ENCODE measurements at regions not wholly inside any gene's neighbourhood (a gene's known extent, or its start where the extent isn't known, plus 50 kb on each side); places are given as distances from the start of the nearest gene placed in this dataset.
"Not testable (repeated sequence)": the region's sequence is repeated elsewhere in the genome, so short reads cannot be mapped to it uniquely, and the experiment has no call there.

DNA sequence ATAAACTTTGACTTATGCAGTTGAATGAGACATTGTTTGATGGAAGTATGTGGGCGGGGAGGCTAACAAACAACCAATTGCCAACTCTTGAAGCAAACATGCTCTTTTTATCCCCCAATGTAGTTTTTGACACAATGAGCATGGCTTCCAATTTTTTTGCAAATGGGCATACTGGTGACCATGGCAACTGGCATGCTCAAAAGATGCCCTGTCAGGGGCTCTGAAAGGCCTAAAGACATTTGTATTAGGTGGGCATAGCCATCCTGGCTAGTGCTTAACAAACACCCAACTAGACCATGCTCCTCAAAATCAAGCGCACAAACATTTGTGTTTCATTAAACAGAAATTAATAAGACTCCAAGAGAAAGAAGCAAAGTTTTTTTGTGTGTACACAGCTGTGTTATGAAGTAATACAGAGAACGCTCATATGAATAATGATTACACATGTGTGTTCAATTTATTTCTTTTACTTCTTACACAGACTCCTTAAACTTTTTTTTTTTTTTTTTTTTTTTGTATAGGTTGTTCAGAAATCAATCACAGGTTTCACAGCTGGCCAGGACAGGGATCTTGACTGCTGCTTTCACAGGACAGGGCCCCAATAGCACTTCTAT lies 95.6 kb downstream of the DLEU7 start:
- TF ChIP-seq, protein P1, sequence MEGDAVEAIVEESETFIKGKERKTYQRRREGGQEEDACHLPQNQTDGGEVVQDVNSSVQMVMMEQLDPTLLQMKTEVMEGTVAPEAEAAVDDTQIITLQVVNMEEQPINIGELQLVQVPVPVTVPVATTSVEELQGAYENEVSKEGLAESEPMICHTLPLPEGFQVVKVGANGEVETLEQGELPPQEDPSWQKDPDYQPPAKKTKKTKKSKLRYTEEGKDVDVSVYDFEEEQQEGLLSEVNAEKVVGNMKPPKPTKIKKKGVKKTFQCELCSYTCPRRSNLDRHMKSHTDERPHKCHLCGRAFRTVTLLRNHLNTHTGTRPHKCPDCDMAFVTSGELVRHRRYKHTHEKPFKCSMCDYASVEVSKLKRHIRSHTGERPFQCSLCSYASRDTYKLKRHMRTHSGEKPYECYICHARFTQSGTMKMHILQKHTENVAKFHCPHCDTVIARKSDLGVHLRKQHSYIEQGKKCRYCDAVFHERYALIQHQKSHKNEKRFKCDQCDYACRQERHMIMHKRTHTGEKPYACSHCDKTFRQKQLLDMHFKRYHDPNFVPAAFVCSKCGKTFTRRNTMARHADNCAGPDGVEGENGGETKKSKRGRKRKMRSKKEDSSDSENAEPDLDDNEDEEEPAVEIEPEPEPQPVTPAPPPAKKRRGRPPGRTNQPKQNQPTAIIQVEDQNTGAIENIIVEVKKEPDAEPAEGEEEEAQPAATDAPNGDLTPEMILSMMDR (IDR thresholded peaks at IDR 0.05; ENCODE audit: poor library complexity): no peak
- TF ChIP-seq EZH2 (IDR thresholded peaks at IDR 0.05; ENCODE audit: borderline replicate concordance) (no peak), EZH2phosphoT487 (IDR thresholded peaks at IDR 0.05; ENCODE audit: low read depth, severe bottlenecking, unreplicated experiment) (no peak)
- Histone ChIP-seq H3K4me2 (no peak overlapping the region), H3K36me3 (replicated peaks; ENCODE audit: insufficient read depth, low read depth) (no peaks in the 10 kb centered on the region), H4K20me1 (ENCODE audit: insufficient read depth, poor library complexity, severe bottlenecking) (no peaks in the 10 kb centered on the region), H3K27me3 (no peaks in the 10 kb centered on the region), H3K27ac (no peak overlapping the region), H3K4me3 (no peak overlapping the region), H3K79me2 (no peaks in the 10 kb centered on the region), H3K9me3 (ENCODE audit: low read depth) (no peaks in the 10 kb centered on the region), H3K4me1 (ENCODE audit: insufficient read depth) (no peaks in the 10 kb centered on the region), H2AFZ (no peak overlapping the region), H3K9me2 (replicated peaks; ENCODE audit: insufficient read depth) (no peaks in the 10 kb centered on the region)
- WGBS (ENCODE audit: low lambda C conversion rate, missing lambda C conversion rate): 61% methylated on average over 3 of the region's 3 CpGs
- no peak for DNase-seq (ENCODE audit: low spot score)

DNA sequence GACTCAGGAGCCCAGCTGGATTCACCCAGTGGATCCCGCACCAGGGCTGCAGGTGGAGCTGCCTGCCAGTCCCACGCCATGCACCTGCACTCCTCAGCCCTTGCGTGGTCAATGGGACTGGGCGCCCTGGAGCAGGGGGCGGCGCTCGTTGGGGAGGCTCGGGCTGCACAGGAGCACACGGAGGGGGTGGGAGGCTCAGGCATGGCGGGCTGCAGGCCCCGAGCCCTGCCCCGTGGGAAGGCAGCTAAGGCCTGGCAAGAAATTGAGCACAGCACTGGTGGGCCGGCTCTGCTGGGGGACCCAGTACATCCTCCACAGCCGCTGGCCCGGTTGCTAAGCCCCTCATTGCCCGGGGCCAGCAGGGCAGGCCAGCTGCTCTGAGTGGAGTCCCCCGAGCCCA lies 90.3 kb downstream of the DLEU7 start:
- H4K20me1 ChIP-seq (ENCODE audit: insufficient read depth, poor library complexity, severe bottlenecking); DNase-seq (ENCODE audit: low spot score); H3K4me1 ChIP-seq (ENCODE audit: insufficient read depth); H3K9me3 ChIP-seq (ENCODE audit: low read depth); H3K79me2 ChIP-seq; H3K27ac ChIP-seq; H3K4me2 ChIP-seq; H3K9me2 ChIP-seq (replicated peaks; ENCODE audit: insufficient read depth); H3K27me3 ChIP-seq; H2AFZ ChIP-seq; H3K4me3 ChIP-seq; H3K36me3 ChIP-seq (replicated peaks; ENCODE audit: insufficient read depth, low read depth): not testable (repeated sequence)
- whole genome bisulfite sequencing (ENCODE audit: low lambda C conversion rate, missing lambda C conversion rate): 72% methylated on average over 9 of the region's 17 CpGs

DNA sequence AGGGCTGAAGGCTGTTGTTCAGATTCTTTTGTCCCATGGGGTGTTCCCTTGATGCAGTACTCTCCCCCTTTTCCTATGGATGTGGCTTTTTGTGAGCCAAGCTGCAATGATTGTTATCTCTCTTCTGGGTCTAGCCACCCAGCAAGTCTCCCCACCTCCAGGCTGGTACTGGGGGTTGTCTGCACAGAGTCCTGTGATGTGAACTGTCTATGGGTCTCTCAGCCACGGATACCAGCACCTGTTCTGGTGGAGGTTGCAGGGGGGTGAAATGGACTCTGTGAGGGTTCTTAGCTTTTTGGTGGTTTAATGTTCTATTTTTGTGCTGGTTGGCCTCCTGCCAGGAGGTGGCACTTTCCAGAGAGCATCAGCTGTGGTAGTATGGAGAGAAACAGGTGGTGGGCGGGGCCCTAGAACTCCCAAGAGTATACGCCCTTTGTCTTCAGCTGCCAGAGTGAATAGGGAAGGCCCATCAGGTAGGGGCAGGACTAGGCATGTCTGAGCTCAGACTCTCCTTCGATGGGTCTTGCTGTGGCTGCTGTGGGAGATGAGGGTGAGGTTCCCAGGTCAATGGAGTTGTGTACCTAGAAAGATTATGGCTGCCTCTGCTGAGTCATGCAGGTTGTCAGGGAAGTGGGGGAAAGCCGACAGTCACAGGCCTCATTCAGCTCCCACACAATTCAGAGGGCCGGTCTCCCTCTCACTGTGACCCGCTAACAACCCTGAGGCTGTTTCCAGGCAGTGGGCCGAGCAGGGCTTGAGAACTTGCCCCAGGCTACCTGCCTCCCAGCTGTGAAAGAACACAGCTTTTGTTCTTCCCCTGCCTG lies 87.4 kb downstream of the DLEU7 start:
- not testable (repeated sequence) for H3K79me2 ChIP-seq; H3K36me3 ChIP-seq (replicated peaks; ENCODE audit: insufficient read depth, low read depth); DNase-seq (ENCODE audit: low spot score); H3K9me3 ChIP-seq (ENCODE audit: low read depth); H3K4me1 ChIP-seq (ENCODE audit: insufficient read depth); H4K20me1 ChIP-seq (ENCODE audit: insufficient read depth, poor library complexity, severe bottlenecking); H3K4me3 ChIP-seq; H3K27ac ChIP-seq; H3K9me2 ChIP-seq (replicated peaks; ENCODE audit: insufficient read depth); H3K4me2 ChIP-seq; H2AFZ ChIP-seq; H3K27me3 ChIP-seq
- WGBS (ENCODE audit: low lambda C conversion rate, missing lambda C conversion rate): 69% methylated on average over 8 of the region's 8 CpGs

DNA sequence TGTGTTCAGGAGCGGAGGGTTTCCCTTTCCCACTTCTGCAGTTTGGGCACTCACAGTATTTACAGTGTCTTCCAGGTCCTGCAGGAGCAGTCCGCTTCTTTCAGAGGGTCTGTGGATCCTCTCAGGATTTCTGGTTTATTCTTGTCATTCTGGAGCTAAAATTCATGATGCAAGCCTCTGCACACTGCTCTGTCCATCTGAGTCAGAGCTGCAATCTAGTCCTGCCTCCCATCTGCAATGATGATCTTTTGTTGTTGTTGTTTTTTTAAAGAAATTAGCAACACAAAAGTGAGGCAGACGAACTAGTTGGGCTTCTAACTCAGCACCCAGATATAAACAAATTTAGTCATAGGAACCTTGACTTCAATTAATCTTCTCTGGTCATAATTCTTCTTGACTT lies 86.5 kb downstream of the DLEU7 start:
- no peaks in the 10 kb centered on the region for H3K36me3 ChIP-seq (replicated peaks; ENCODE audit: insufficient read depth, low read depth)
- H3K4me3 ChIP-seq: no peak overlapping the region
- TF ChIP-seq, protein P1 (IDR thresholded peaks at IDR 0.05; ENCODE audit: poor library complexity): no peak
- TF ChIP-seq EZH2 (IDR thresholded peaks at IDR 0.05; ENCODE audit: borderline replicate concordance) (no peak), EZH2phosphoT487 (IDR thresholded peaks at IDR 0.05; ENCODE audit: low read depth, severe bottlenecking, unreplicated experiment) (no peak)
- no peaks in the 10 kb centered on the region for H3K79me2 ChIP-seq
- H3K4me2 ChIP-seq: no peak overlapping the region
- no peaks in the 10 kb centered on the region for H3K9me2 ChIP-seq (replicated peaks; ENCODE audit: insufficient read depth)
- no peaks in the 10 kb centered on the region for H3K27me3 ChIP-seq
- no peak for DNase-seq (ENCODE audit: low spot score)
- no peaks in the 10 kb centered on the region for H3K9me3 ChIP-seq (ENCODE audit: low read depth)
- WGBS (ENCODE audit: low lambda C conversion rate, missing lambda C conversion rate): 87% methylated on average over 3 of the region's 3 CpGs
- H2AFZ ChIP-seq: no peak overlapping the region
- no peaks in the 10 kb centered on the region for H4K20me1 ChIP-seq (ENCODE audit: insufficient read depth, poor library complexity, severe bottlenecking)
- no peaks in the 10 kb centered on the region for H3K4me1 ChIP-seq (ENCODE audit: insufficient read depth)
- no peak overlapping the region for H3K27ac ChIP-seq

Measured in hepatocyte (in vitro differentiated cells).